ENCODE measurements at regions not wholly inside any gene's neighbourhood (a gene's known extent, or its start where the extent isn't known, plus 50 kb on each side); places are given as distances from the start of the nearest gene placed in this dataset.

DNA sequence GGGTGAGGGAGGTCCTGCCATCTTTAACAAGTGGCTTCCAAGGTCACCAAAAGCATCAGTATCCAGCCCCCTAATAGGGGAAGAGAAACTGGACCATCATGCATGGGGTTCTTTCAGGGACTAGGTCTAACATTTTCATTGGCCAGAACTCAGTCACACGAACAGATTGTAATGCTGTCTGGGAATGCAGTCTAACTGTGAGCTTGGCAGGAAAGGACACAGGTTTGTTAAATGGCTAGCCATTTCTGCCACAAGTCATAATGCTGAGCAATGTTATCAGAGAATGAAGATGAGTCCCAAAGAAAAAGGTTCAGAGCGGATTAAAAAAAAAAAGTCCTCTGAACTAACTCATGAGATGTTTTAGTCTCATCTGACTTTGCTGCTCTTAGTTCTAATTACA, 70.9 kb upstream of the TNP1 start:
- no peak for TF ChIP-seq ELF4 (IDR thresholded peaks at IDR 0.05)
- no peak for TF ChIP-seq TARDBP (IDR thresholded peaks at IDR 0.05)
- TF ChIP-seq SUZ12 (IDR thresholded peaks at IDR 0.05): no peak
- no peak for TF ChIP-seq ZNF384 (IDR thresholded peaks at IDR 0.05)
- TF ChIP-seq, protein P1, sequence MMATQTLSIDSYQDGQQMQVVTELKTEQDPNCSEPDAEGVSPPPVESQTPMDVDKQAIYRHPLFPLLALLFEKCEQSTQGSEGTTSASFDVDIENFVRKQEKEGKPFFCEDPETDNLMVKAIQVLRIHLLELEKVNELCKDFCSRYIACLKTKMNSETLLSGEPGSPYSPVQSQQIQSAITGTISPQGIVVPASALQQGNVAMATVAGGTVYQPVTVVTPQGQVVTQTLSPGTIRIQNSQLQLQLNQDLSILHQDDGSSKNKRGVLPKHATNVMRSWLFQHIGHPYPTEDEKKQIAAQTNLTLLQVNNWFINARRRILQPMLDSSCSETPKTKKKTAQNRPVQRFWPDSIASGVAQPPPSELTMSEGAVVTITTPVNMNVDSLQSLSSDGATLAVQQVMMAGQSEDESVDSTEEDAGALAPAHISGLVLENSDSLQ (IDR thresholded peaks at IDR 0.05): no peak
- TF ChIP-seq BHLHE40 (IDR thresholded peaks at IDR 0.05; ENCODE audit: borderline replicate concordance): no peak
- TF ChIP-seq SP1 (IDR thresholded peaks at IDR 0.05): no peak
- no peak for TF ChIP-seq NFRKB (IDR thresholded peaks at IDR 0.05)
- no peak for TF ChIP-seq FOXK2 (IDR thresholded peaks at IDR 0.05)
- no peak for TF ChIP-seq FOXA1 (IDR thresholded peaks at IDR 0.05)
- no peak for TF ChIP-seq L3MBTL2 (conservative IDR thresholded peaks at IDR 0.05)

Data from HEK293T (cell line).